HFFc6 (cell line): ENCODE measurements at regions not wholly inside any gene's neighbourhood (a gene's known extent, or its start where the extent isn't known, plus 50 kb on each side); places are given as distances from the start of the nearest gene placed in this dataset.

Experiments used
- DNase-seq: peaks from one replicate; pipeline ENCODE4 v3.0.0-alpha.2; 2018
- H3K27ac Mint-ChIP-seq: 2 replicates; pipeline ENCODE4 v1.8.0; 2020; ENCODE audit warnings: mild to moderate bottlenecking, mixed read lengths
- H3K27me3 Mint-ChIP-seq: 2 replicates; pipeline ENCODE4 v1.8.0; 2021; ENCODE audit warnings: mild to moderate bottlenecking, moderate library complexity, mixed read lengths; ENCODE audit not compliant: insufficient read depth
- H3K36me3 Mint-ChIP-seq: 2 replicates; pipeline ENCODE4 v1.8.0; 2021; ENCODE audit warnings: low read depth, mixed read lengths
- H3K4me1 Mint-ChIP-seq: 2 replicates; pipeline ENCODE4 v1.8.0; 2020; ENCODE audit warnings: low read depth, mixed read lengths
- H3K4me3 Mint-ChIP-seq: 2 replicates; pipeline ENCODE4 v1.8.0; 2020; ENCODE audit warnings: mild to moderate bottlenecking, moderate library complexity, mixed read lengths
- H3K9me3 Mint-ChIP-seq: 2 replicates; pipeline ENCODE4 v1.8.0; 2020; ENCODE audit warnings: mild to moderate bottlenecking, mixed read lengths
- TF ChIP-seq, protein P1 (sequence below): fragments of 200-600 bp; sonication (generic); IDR thresholded peaks from 2 replicates; pipeline ENCODE4 v1.5.0; 2021; ENCODE audit warnings: antibody characterized with exemption, mild to moderate bottlenecking

GRCh38 chr15:38002883-38003477 is 68.5 kb downstream of the TMCO5A start:
- Mint-ChIP-seq H3K4me3 (no peak overlapping the region), H3K27ac (no peak overlapping the region), H3K36me3 (peaks cover 6% of the 10 kb centered on the region; the same call in 1 of the 2 replicates), H3K4me1 (peaks cover 15% of the 10 kb centered on the region), H3K9me3 (no peaks in the 10 kb centered on the region), H3K27me3 (no peaks in the 10 kb centered on the region)
- peak; percentile 69 for DNase-seq
- TF ChIP-seq, protein P1, sequence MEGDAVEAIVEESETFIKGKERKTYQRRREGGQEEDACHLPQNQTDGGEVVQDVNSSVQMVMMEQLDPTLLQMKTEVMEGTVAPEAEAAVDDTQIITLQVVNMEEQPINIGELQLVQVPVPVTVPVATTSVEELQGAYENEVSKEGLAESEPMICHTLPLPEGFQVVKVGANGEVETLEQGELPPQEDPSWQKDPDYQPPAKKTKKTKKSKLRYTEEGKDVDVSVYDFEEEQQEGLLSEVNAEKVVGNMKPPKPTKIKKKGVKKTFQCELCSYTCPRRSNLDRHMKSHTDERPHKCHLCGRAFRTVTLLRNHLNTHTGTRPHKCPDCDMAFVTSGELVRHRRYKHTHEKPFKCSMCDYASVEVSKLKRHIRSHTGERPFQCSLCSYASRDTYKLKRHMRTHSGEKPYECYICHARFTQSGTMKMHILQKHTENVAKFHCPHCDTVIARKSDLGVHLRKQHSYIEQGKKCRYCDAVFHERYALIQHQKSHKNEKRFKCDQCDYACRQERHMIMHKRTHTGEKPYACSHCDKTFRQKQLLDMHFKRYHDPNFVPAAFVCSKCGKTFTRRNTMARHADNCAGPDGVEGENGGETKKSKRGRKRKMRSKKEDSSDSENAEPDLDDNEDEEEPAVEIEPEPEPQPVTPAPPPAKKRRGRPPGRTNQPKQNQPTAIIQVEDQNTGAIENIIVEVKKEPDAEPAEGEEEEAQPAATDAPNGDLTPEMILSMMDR, result peak; percentile 85

GRCh38 chr15:38004218-38004861 is 69.9 kb downstream of the TMCO5A start:
- Mint-ChIP-seq H3K4me1 (peaks cover 15% of the 10 kb centered on the region), H3K4me3 (no peak overlapping the region)
- no peak for DNase-seq

DNA sequence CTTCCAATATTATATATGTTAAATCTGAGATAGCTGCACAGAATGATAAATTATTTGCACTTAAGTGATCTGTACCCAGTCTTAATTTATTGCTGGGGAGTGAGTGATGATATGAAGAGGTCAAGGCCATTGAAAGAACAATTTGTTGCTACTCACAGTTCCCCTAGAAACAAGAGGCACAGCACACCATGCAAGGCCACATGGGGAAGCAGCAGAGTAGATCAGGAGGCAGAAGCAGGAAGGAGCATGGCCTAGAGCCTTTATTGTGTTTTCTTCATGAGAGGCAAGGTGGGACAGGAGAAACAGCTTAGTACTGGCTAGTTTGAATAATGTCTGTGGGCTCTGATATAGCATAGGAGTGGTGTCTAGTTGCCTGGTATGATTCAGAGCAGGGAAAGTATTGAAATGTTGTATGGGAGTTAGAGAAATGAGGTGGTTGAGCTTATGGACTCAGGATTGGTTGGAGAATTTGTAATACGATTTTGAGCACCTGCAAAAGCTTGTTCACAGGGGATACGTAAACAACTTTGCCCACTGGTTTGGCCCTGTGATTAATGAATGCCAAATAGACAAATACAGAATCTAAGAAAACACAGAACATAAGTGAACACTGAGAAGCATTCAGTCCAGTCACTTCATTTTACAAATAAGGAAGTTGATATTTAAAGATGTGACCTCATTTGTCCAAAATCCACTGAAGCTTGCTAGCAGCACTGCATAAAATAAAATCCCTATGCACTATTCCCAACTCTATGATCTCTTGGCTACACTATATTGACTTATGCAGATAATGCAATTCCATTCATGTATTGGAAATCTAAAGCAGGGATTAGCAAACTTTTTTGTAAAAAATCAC is 71.7 kb downstream of the TMCO5A start:
- DNase-seq, result no peak
- H3K27ac Mint-ChIP-seq, result no peak overlapping the region

More at GRCh38 chr15:38004218-38004861, 69.9 kb downstream of the TMCO5A start:
- Mint-ChIP-seq H3K27me3 (no peaks in the 10 kb centered on the region), H3K9me3 (no peaks in the 10 kb centered on the region), H3K27ac (no peak overlapping the region), H3K36me3 (peaks cover 3% of the 10 kb centered on the region; the same call in 1 of the 2 replicates)
- TF ChIP-seq, protein P1, result no peak

GRCh38 chr15:38010395-38010794 is 76.0 kb downstream of the TMCO5A start:
- H3K27me3 Mint-ChIP-seq, result no peaks in the 10 kb centered on the region
- no peaks in the 10 kb centered on the region for H3K36me3 Mint-ChIP-seq
- TF ChIP-seq, protein P1, result no peak
- H3K27ac Mint-ChIP-seq, result no peak overlapping the region
- H3K9me3 Mint-ChIP-seq, result no peaks in the 10 kb centered on the region
- H3K4me3 Mint-ChIP-seq, result no peak overlapping the region
- peaks cover 20% of the 10 kb centered on the region for H3K4me1 Mint-ChIP-seq
- no peak for DNase-seq

More for the DNA sequence above, 71.7 kb downstream of the TMCO5A start:
- Mint-ChIP-seq H3K9me3 (no peaks in the 10 kb centered on the region), H3K4me3 (no peak overlapping the region), H3K36me3 (no peaks in the 10 kb centered on the region), H3K4me1 (peaks cover 15% of the 10 kb centered on the region), H3K27me3 (no peaks in the 10 kb centered on the region)
- TF ChIP-seq, protein P1, result no peak

DNA sequence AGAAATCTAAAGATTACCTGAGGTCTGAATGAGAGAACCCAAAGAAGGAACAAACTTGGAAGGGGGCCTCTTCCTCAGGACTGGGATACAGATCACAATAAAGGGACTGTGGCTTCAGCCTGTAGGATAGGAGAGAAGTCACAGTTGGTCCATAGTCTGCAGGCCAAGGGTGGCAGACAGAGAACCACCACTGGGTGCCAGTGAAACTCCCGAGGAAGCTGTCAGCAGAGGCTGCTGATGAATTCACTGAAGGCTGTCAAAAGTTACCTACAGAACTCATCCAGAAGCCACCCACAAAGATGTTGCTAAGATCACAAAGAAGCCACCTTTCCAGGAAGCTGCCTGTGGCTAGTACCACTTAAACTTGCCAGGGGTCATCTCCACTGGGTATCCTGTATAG is 78.5 kb downstream of the TMCO5A start:
- no peaks in the 10 kb centered on the region for H3K27me3 Mint-ChIP-seq

More for the DNA sequence above, 78.5 kb downstream of the TMCO5A start:
- TF ChIP-seq, protein P1, result no peak
- no peak overlapping the region for H3K4me3 Mint-ChIP-seq
- no peaks in the 10 kb centered on the region for H3K36me3 Mint-ChIP-seq
- no peak overlapping the region for H3K27ac Mint-ChIP-seq
- H3K9me3 Mint-ChIP-seq, result no peaks in the 10 kb centered on the region
- 0 out of 2 replicates have a peak, but pooled peaks cover 5% of the 10 kb centered on the region for H3K4me1 Mint-ChIP-seq
- no peak for DNase-seq
